ENCODE measurements at regions not wholly inside any gene's neighbourhood (a gene's known extent, or its start where the extent isn't known, plus 50 kb on each side); places are given as distances from the start of the nearest gene placed in this dataset.

DNA sequence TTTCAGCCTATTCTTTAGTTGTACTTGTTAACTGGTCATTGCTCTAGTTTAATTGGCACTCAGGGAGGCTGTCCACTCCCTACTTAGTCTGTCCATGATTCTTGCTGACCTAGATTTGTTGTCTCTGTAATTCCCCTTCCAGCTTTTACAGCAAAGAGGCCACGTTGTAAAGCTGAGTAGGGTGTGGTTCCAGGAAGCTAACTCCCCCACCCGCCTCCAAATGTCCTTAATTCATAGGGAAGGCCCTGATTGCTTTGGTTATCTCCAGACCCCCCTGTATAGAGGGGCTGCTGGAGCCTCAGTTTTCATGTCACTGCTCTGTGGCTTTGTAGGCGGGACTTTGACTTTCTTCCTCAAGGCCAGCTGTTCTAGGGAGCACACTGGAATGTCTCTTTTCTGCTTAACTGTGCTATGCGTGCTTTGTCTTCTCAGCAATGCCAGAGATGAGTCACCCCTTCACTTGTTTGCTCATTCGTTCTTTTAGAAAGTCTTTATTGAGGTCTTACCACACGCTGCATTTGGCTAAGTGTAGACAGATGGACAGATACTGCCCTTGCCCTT, 175.1 kb upstream of the JAG1 start:
- Histone ChIP-seq H3K36me3 (ENCODE audit: insufficient read depth) (no peaks in the 10 kb centered on the region), H3K27ac (ENCODE audit: low read depth) (no peak overlapping the region), H3K27me3 (ENCODE audit: insufficient read depth) (no peaks in the 10 kb centered on the region), H3K4me1 (ENCODE audit: insufficient read depth) (no peaks in the 10 kb centered on the region), H3K79me2 (replicated peaks; ENCODE audit: insufficient read depth) (no peaks in the 10 kb centered on the region), H3K9me2 (ENCODE audit: insufficient read depth) (peaks cover 4% of the 10 kb centered on the region; the same call in 1 of the 2 replicates), H3K4me3 (no peak overlapping the region), H4K20me1 (replicated peaks; ENCODE audit: insufficient read depth) (no peaks in the 10 kb centered on the region), H3F3A (replicated peaks; ENCODE audit: low read depth) (no peaks in the 10 kb centered on the region), H2AFZ (no peak overlapping the region), H3K4me2 (no peak overlapping the region)
- TF ChIP-seq NANOG (IDR thresholded peaks at IDR 0.05; ENCODE audit: borderline replicate concordance) (no peak), ZNF331 (CRISPR knock-in tag; IDR thresholded peaks at IDR 0.05; ENCODE audit: low read depth) (no peak), CREB1 (CRISPR knock-in tag; IDR thresholded peaks at IDR 0.05; ENCODE audit: low read depth) (no peak), EZH2phosphoT487 (IDR thresholded peaks at IDR 0.05; ENCODE audit: unreplicated experiment) (no peak), POLR2AphosphoS5 (IDR thresholded peaks at IDR 0.05; ENCODE audit: low read depth) (no peak), STAT1 (IDR thresholded peaks at IDR 0.05; ENCODE audit: unreplicated experiment) (no peak), EZH2 (IDR thresholded peaks at IDR 0.05; ENCODE audit: low read depth, unreplicated experiment) (no peak), JUNB (IDR thresholded peaks at IDR 0.05; ENCODE audit: unreplicated experiment) (no peak), ZNF114 (CRISPR knock-in tag; IDR thresholded peaks at IDR 0.05) (no peak)
- TF ChIP-seq, protein P1, sequence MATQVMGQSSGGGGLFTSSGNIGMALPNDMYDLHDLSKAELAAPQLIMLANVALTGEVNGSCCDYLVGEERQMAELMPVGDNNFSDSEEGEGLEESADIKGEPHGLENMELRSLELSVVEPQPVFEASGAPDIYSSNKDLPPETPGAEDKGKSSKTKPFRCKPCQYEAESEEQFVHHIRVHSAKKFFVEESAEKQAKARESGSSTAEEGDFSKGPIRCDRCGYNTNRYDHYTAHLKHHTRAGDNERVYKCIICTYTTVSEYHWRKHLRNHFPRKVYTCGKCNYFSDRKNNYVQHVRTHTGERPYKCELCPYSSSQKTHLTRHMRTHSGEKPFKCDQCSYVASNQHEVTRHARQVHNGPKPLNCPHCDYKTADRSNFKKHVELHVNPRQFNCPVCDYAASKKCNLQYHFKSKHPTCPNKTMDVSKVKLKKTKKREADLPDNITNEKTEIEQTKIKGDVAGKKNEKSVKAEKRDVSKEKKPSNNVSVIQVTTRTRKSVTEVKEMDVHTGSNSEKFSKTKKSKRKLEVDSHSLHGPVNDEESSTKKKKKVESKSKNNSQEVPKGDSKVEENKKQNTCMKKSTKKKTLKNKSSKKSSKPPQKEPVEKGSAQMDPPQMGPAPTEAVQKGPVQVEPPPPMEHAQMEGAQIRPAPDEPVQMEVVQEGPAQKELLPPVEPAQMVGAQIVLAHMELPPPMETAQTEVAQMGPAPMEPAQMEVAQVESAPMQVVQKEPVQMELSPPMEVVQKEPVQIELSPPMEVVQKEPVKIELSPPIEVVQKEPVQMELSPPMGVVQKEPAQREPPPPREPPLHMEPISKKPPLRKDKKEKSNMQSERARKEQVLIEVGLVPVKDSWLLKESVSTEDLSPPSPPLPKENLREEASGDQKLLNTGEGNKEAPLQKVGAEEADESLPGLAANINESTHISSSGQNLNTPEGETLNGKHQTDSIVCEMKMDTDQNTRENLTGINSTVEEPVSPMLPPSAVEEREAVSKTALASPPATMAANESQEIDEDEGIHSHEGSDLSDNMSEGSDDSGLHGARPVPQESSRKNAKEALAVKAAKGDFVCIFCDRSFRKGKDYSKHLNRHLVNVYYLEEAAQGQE (IDR thresholded peaks at IDR 0.05; ENCODE audit: unreplicated experiment), result no peak
- TF ChIP-seq, protein P2, sequence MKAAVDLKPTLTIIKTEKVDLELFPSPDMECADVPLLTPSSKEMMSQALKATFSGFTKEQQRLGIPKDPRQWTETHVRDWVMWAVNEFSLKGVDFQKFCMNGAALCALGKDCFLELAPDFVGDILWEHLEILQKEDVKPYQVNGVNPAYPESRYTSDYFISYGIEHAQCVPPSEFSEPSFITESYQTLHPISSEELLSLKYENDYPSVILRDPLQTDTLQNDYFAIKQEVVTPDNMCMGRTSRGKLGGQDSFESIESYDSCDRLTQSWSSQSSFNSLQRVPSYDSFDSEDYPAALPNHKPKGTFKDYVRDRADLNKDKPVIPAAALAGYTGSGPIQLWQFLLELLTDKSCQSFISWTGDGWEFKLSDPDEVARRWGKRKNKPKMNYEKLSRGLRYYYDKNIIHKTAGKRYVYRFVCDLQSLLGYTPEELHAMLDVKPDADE (IDR thresholded peaks at IDR 0.05), result no peak
- TF ChIP-seq, protein P3, sequence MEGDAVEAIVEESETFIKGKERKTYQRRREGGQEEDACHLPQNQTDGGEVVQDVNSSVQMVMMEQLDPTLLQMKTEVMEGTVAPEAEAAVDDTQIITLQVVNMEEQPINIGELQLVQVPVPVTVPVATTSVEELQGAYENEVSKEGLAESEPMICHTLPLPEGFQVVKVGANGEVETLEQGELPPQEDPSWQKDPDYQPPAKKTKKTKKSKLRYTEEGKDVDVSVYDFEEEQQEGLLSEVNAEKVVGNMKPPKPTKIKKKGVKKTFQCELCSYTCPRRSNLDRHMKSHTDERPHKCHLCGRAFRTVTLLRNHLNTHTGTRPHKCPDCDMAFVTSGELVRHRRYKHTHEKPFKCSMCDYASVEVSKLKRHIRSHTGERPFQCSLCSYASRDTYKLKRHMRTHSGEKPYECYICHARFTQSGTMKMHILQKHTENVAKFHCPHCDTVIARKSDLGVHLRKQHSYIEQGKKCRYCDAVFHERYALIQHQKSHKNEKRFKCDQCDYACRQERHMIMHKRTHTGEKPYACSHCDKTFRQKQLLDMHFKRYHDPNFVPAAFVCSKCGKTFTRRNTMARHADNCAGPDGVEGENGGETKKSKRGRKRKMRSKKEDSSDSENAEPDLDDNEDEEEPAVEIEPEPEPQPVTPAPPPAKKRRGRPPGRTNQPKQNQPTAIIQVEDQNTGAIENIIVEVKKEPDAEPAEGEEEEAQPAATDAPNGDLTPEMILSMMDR (conservative IDR thresholded peaks at IDR 0.05; ENCODE audit: low read depth in 2 of 2), result no peak
- TF ChIP-seq, protein P4, sequence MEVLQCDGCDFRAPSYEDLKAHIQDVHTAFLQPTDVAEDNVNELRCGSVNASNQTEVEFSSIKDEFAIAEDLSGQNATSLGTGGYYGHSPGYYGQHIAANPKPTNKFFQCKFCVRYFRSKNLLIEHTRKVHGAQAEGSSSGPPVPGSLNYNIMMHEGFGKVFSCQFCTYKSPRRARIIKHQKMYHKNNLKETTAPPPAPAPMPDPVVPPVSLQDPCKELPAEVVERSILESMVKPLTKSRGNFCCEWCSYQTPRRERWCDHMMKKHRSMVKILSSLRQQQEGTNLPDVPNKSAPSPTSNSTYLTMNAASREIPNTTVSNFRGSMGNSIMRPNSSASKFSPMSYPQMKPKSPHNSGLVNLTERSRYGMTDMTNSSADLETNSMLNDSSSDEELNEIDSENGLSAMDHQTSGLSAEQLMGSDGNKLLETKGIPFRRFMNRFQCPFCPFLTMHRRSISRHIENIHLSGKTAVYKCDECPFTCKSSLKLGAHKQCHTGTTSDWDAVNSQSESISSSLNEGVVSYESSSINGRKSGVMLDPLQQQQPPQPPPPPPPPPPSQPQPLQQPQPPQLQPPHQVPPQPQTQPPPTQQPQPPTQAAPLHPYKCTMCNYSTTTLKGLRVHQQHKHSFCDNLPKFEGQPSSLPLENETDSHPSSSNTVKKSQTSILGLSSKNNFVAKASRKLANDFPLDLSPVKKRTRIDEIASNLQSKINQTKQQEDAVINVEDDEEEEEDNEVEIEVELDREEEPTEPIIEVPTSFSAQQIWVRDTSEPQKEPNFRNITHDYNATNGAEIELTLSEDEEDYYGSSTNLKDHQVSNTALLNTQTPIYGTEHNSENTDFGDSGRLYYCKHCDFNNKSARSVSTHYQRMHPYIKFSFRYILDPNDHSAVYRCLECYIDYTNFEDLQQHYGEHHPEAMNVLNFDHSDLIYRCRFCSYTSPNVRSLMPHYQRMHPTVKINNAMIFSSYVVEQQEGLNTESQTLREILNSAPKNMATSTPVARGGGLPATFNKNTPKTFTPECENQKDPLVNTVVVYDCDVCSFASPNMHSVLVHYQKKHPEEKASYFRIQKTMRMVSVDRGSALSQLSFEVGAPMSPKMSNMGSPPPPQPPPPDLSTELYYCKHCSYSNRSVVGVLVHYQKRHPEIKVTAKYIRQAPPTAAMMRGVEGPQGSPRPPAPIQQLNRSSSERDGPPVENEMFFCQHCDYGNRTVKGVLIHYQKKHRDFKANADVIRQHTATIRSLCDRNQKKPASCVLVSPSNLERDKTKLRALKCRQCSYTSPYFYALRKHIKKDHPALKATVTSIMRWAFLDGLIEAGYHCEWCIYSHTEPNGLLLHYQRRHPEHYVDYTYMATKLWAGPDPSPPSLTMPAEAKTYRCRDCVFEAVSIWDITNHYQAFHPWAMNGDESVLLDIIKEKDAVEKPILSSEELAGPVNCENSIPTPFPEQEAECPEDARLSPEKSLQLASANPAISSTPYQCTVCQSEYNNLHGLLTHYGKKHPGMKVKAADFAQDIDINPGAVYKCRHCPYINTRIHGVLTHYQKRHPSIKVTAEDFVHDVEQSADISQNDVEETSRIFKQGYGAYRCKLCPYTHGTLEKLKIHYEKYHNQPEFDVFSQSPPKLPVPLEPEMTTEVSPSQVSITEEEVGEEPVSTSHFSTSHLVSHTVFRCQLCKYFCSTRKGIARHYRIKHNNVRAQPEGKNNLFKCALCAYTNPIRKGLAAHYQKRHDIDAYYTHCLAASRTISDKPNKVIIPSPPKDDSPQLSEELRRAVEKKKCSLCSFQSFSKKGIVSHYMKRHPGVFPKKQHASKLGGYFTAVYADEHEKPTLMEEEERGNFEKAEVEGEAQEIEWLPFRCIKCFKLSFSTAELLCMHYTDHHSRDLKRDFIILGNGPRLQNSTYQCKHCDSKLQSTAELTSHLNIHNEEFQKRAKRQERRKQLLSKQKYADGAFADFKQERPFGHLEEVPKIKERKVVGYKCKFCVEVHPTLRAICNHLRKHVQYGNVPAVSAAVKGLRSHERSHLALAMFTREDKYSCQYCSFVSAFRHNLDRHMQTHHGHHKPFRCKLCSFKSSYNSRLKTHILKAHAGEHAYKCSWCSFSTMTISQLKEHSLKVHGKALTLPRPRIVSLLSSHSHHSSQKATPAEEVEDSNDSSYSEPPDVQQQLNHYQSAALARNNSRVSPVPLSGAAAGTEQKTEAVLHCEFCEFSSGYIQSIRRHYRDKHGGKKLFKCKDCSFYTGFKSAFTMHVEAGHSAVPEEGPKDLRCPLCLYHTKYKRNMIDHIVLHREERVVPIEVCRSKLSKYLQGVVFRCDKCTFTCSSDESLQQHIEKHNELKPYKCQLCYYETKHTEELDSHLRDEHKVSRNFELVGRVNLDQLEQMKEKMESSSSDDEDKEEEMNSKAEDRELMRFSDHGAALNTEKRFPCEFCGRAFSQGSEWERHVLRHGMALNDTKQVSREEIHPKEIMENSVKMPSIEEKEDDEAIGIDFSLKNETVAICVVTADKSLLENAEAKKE (CRISPR knock-in tag; IDR thresholded peaks at IDR 0.05), result no peak
- no peaks in the 10 kb centered on the region for H3K27me3 Mint-ChIP-seq (ENCODE audit: insufficient read depth, low read depth, poor library complexity)
- ATAC-seq, result peak; percentile 56
- H3K36me3 Mint-ChIP-seq (ENCODE audit: low read depth), result no peaks in the 10 kb centered on the region
- H3K4me1 Mint-ChIP-seq, result peaks cover 6% of the 10 kb centered on the region; the same call in 2 of the 3 replicates
- H3K27ac Mint-ChIP-seq, result no peak overlapping the region
- H3K4me3 Mint-ChIP-seq, result no peak overlapping the region
- H3K9me3 Mint-ChIP-seq, result no peaks in the 10 kb centered on the region
- peak; percentile 60 for DNase-seq (ENCODE audit: low spot score)

Measured in GM23338 (cell line).